SH-SY5Y (cell line): ENCODE measurements at regions not wholly inside any gene's neighbourhood (a gene's known extent, or its start where the extent isn't known, plus 50 kb on each side); places are given as distances from the start of the nearest gene placed in this dataset.

Experiments
- GATA2 ChIP-seq: IDR thresholded peaks from 2 replicates; pipeline ENCODE4 v1.6.1; 2011; ENCODE audit warnings: mild to moderate bottlenecking, low read depth, low read length
- GATA3 ChIP-seq: IDR thresholded peaks from 2 replicates; pipeline ENCODE4 v1.6.1; 2011; ENCODE audit warnings: low read depth, mild to moderate bottlenecking, low read length, moderate library complexity

- TF ChIP-seq GATA2 (no peak), GATA3 (no peak)
These were observed 98.8 kb upstream of the MB21D2 start for GRCh38 chr3:193016437-193016901.
